HG02798 (cell line): ENCODE measurements at regions not wholly inside any gene's neighbourhood (a gene's known extent, or its start where the extent isn't known, plus 50 kb on each side); places are given as distances from the start of the nearest gene placed in this dataset.
A peak's percentile ranks its signal among the peaks of the same experiment; 100 is the strongest.
"Not testable (repeated sequence)": the region's sequence is repeated elsewhere in the genome, so short reads cannot be mapped to it uniquely, and the experiment has no call there.

Experiments
- ATAC-seq: cut with Tn5 transposase; IDR thresholded peaks from one replicate; pipeline ENCODE4 v1.9.1; 2021; ENCODE audit warnings: mild to moderate bottlenecking; ENCODE audit not compliant: unreplicated experiment, poor library complexity

- ATAC-seq = no peak
These were observed 225.9 kb upstream of the MYO3A start for GRCh38 chr10:25707976-25708671.

- no peak for ATAC-seq
These were observed 220.2 kb upstream of the MYO3A start for GRCh38 chr10:25713894-25714240.

DNA sequence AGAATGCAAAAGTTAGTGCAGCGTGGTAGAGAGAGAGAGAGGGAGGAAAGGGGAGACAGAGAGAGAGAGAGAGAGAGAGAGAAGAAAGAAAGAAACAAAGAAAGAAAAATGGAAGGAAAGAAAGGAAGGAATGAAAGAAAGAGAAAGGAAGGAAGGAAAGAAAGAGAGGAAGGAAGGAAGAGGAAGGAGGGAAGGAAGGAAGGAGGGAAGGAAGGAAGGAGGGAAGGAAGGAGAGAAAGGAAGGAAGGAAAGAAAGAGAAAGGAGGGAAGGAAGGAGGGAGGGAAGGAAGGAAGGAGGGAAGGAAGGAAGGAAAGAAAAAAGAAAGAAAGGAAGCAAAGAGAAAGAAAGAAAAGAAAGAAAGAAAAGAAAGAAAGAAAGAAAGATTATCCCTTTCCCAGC lies 209.8 kb upstream of the MYO3A start:
- ATAC-seq = no peak

GRCh38 chr10:25725917-25726716 lies 207.9 kb upstream of the MYO3A start:
- ATAC-seq = peak; percentile 84

GRCh38 chr10:25738776-25739175 lies 195.3 kb upstream of the MYO3A start:
- ATAC-seq = no peak

- ATAC-seq = no peak
These were observed 190.2 kb upstream of the MYO3A start for GRCh38 chr10:25743832-25744231.

GRCh38 chr10:25744574-25744973 lies 189.5 kb upstream of the MYO3A start:
- no peak for ATAC-seq

DNA sequence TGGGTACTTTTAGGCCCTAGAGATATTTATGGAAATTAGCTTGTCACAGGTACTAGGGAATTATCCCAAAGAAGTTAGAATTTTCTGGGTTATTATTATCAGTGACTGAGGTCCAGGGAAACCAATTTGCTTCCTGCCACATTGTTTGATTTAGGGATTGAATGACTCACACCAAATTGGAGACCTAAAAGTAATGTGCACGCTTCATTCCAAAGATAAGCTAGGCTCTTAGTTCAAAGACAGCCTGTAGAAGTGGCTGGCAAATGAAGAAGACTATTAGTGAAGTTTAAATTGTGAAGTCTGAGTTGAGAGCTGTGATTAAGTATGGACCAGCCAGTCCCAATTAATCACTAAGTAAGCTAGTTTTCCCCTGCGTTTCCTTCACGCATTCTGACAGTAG lies 188.1 kb upstream of the MYO3A start:
- ATAC-seq = no peak

DNA sequence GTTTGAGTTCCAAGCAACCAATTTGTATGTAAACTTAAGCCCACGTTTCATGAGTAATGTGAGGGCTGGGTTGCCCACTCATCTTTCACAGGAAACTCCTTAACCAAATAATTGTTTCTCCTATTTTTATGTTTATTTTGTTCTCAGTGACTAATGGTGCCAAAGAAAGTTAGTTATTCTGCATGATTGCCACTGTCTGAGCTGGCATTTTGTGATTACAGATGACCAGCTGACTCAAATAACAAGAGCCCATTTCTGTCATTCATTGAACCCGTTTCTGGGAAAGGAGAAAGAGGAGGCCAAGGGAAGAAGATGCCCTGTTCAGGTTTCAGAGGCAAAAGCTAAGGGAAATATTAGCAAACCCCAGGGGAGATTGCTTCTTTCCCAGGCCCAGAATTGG lies 186.9 kb upstream of the MYO3A start:
- no peak for ATAC-seq

- no peak for ATAC-seq
These were observed 185.5 kb upstream of the MYO3A start for GRCh38 chr10:25748509-25748908.

DNA sequence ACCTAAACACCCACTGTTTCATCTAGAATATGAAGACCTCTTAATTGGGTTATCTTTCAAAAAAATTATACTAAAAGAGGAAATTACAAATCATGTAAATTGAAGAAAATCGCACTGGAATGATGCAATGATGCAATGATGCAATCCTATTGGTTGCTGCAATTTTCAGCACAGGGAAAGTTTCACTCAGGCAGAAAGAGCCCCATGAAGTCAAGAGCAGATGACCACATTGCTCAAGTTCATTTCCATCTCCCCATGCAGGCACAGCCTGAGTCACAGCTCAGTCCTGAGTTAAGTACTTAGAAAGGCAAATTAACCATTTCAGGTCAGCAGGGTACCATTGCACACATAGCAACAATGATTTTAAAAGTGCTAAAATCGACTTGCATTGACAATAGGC lies 180.3 kb upstream of the MYO3A start:
- ATAC-seq = no peak

DNA sequence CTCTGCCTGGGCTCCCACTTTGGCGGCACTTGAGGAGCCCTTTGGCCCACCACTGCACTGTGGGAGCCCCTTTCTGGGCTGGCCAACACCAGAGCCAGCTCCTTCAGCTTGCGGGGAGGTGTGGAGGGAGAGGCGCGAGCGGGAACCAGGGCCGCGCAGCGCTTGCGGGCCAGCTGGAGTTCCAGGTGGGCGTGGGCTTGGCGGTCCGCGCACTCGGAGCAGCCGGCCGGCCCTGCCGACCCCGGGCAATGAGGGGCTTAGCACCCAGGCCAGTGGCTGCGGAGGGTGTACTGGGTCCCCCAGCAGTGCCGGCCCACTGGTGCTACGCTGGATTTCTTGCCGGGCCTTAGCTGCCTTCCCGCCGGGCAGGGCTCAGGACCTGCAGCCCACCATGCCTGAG lies 178.2 kb upstream of the MYO3A start:
- not testable (repeated sequence) for ATAC-seq

- no peak for ATAC-seq
These were observed 177.2 kb upstream of the MYO3A start for GRCh38 chr10:25756784-25757183.

- no peak for ATAC-seq
These were observed 176.0 kb upstream of the MYO3A start for GRCh38 chr10:25758041-25758457.

DNA sequence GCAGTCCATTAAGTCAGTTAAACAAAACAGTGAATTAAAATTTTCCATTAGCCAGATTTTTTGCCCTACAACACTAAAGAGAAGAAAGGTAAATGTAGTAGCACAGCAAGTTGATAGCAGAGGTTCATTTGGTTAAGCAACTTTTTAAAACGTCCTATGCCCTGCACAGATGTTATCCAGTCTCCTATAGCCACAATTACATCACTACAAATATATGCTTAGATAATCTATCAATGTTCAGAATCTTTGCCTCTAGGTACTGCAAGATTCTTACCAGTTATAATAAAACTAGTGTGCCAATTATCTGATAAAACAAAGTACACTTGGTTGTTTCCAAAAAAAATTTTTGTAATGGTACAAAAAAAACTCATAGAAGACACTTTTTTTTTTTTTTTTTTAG lies 175.5 kb upstream of the MYO3A start:
- no peak for ATAC-seq

DNA sequence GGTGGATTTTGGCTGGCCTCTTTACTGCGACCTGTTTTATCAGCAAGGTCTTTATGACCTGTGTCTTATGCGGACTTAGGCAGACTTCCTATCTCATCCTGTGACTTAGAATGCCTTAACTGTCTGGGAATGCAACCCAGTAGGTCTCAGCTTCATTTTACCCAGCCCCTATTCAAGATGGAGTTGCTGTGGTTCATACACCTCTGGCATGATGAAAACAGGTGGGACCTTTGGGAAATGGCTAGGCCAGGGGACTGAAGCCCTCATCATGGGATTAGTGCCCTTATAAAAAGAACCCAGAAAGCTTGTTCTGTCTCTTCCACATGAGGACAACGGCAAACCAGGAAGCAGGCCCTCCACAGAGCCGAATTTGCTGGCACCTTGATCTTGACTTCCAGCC lies 172.1 kb upstream of the MYO3A start:
- ATAC-seq = no peak

GRCh38 chr10:25766213-25766612 lies 167.8 kb upstream of the MYO3A start:
- ATAC-seq = no peak

DNA sequence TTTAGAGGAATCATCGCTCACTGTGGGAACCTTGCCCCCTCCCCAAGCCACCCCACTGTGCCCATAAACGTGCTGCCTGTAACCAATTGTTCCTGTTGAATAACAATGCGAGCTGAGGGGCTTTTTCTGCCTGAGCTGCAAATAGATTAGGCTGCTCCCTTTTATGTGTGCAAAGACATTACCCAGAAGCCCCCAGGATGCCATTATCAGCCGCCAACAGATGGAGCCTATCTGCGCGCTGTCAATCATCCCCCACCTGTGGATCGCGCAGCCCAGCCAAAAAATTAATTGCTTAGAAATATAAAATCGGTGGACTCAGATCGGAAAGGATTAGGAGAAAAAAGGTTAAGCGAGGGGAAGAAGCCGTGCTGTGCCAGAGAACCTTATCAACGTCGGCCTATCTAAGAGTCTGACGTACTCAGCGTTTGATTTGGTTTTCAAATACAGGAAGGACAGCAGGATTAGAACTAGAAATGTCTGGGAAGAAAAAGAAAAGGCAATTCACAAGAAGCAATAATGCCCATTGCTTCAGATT lies 167.3 kb upstream of the MYO3A start:
- ATAC-seq = no peak

GRCh38 chr10:25768167-25768566 lies 165.9 kb upstream of the MYO3A start:
- ATAC-seq = no peak

DNA sequence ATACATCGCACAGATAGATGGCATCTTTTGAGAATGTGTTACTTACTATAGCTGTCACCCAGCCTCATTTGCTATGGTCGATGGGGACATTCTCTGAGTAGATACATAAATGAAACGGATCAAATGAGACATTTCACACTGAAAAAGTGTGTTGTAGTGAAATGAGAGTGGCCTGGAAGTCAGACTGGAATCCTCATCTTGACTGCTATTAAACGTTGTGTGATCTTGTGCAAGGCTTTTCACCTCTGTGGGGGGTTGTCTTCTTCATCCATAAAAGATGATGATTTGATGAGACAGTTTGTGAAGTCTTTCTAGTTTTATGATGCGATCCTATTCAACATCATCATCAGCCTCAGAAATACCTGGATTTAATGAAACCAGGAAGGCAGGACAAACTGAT lies 155.4 kb upstream of the MYO3A start:
- no peak for ATAC-seq

DNA sequence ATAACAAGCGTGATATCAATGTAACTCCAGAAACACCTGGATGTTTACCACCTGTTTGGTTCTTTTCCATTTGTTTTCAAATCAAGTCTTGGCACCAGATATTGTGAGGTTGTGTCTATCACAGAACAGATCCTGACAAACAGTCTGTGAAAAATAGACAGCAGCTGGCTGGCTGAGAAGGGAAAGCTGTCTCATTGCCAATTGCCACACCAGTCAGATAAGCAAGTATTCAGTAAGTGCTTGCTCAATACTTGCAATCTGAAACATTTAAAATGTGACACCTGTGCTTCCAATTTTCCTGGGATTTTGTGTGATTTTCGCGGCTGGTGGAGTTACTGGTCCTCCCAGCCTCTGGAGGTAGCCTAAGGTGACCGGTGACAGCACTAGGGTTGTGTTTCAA lies 147.9 kb upstream of the MYO3A start:
- no peak for ATAC-seq

DNA sequence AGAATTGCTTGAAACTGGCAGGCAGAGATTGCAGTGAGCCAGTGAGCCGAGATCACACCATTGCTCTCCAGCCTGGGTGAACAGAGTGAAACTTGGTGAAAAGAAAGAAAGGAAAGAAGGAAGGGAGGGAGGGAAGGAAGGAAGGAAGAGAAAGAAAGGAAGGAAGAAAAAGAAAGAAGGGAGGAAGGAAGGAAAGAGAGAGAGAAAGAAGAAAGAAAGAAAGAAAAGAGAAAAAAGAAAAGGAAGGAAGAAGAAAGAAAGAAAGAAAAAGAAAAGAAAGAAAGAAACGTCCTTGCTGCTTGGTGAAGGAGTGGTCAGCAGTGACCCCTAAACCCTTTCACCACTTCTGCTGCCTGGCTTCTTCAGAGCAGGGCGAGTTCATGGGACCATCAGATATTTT lies 147.1 kb upstream of the MYO3A start:
- ATAC-seq = no peak
